SIG-M5 (cell line): ENCODE measurements at regions not wholly inside any gene's neighbourhood (a gene's known extent, or its start where the extent isn't known, plus 50 kb on each side); places are given as distances from the start of the nearest gene placed in this dataset.

ENCODE experiments used
- DNase-seq: peaks from one replicate; lab custom pipeline; 2025; lab: John Stamatoyannopoulos, UW

DNA sequence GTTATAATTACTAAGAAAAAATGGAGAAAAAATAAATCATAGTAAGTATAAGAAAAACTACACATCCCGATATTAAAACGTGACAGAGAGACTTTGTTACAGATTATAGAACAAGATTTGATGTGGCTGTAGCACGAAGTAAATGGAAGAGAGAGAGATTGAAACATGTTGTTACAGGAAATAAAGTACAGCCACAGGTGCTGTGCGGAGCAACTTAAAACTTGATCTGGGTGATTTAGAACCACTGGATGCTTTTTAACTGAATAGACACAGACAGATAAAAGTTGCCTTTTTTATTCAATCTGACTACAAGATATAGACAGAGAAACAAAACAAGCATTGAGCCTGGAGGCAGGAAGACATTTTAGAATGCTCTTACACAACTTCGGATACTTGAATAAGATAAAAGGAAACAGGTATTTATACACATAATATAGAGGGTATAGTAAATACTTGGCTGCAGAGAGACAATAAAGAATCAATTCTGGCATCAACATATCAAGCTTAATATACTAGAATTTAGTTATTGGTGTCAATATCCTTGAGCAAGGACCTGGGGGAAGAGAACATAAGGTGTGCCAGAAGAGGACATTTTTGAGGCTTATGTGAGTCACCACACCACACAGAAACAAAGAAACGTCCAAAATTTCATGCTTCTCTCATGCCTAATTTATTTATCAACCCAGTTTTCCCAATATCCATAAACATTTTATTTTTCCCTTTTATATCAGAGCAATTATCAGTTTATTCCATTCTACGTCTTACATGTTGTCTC lies 548.5 kb downstream of the SLITRK1 start:
- no peak for DNase-seq

DNA sequence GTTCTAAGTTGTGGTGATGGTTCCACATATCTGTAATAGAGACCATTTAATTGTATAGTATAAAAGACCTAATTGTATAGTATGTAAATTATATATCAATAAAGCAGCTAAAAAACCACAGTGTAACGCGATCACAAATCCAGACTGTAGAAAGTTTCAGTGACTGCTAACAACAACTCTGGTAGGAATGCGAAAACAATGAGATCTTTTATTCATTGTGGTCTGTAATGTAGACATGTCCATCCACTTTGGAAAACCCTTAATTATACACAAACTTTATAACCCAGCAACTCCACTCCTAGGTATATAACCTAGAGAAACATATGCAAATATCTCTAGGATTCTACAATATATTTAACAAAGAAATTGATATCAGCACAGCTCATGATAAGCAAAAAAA lies 549.5 kb downstream of the SLITRK1 start:
- DNase-seq: no peak

DNA sequence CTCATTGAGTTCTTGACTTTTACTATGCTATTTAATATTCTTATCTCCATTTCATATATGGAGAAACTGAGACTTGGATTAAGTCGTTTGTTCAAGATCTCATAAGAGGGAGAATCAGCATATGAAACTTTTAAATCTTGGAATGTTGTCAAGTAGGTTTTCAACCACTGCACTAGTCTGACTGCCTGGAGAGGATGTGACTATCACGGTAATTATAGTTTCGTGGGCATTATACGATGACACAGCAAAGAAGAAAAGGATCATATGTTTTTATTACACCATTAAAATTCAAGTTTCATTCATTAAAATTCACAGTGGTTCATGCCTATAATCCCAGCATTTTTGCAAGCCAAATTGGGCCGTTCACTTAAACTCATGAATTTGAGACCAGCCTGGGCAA lies 555.2 kb downstream of the SLITRK1 start:
- no peak for DNase-seq

DNA sequence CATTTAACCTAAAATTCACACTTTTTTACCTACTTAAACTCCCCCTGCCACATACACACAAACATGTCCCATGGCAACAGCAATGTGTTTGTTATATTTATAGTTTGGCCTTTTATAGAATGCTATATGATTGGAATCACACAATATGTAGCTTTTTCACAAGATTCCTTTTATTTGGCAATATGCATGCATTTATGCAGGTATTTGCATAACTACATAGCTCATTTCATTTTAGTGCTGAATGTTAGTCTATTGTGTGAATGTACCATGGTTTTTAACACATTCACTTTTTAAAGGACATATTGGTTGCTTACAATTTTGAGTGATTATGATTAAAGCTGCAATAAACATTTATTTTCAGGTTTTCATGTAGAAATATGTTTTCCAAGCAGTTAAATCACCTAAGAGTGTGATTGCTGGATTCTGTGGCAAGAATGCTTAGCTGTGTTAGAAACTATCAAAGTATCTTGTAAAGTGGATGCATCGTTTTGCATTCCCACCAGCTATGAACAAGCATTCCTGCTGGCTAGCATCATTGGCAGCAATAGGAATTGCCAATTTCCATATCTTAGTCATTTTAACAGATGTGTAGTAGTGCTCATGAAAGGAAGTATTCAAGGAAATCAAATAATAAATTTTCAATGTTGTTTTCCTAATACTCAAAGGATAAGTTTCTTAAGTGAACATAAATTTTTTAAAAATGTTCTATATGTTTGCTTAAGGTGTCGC lies 557.0 kb downstream of the SLITRK1 start:
- no peak for DNase-seq

DNA sequence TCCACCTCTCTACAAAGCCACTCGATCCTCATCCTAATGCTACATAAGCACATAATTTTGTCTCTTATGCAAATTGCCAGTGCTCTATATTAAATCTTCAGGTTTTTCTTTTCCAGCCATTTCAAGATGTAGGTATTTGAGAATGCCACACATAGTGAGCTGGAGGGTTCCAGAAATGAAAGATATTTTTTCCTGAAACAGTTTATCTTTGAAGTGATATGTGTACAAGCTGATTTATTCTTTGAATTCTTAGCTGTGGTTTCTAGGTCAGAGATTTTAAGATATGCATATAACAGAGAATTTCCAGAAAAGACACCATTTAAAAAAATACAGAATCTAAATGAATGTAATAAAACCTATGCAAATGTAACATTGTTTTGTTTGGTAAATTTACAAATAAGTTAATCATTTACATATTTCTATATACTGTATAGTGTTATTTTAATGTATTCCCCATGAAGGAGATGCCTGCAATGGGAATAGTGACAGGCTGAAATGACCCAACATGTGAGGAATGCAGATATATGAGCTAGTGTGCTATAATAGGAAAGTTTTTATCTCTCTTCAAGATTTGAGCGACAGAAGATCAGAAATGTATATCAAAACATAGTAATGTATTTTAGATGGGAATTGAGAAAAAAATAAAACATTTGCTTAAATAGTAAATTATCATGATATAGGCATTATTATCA lies 570.2 kb downstream of the SLITRK1 start:
- no peak for DNase-seq

DNA sequence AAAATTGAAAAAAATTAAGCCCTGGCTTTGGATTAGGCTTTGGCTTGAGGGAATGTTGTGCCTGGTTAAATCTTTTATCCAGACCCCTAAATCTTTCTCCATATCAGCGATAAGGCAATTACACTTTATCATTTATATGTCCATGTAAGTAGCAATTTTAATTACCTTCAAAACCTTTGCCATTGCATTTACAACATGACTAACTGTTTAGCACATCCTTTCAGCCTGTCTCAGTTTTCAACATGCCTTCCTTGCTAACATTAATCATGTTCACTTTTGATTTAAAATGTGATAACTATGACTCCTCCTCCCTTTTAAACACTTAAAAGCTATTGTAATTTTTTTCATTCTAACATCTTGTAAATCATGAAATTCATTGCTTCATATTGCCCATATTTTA lies 583.7 kb downstream of the SLITRK1 start:
- no peak for DNase-seq

DNA sequence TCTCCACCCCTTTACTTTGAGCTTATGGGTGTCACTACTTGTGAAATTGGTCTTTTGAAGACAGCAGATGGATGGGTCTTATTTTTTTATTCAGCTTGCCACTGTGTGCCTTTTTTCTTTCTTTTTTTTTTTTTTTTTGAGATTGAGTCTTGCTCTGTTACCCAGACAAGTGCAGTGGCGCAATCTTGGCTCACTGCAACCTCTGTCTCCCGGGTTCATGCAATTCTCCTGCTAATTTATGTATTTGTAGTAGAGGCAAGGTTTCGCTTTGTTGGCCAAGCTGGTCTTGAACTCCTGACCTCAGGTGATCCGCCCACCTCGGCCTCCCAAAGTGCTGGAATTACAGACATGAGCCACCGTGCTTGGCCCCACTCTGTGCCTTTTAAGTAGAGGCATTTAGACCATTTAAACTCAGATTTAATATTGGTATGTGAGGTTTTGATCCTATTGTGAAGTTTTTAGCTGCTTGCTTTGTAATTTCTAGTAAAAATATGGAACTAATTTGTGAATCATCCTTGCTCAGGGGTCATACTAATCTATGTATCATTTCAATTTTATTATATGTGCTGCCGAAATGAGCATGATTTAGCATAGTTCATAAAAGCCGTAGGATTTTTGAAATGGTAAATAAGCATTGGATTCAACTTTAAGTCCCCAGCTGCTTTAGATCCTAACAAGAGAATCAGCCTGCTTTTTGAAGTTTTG lies 584.5 kb downstream of the SLITRK1 start:
- no peak for DNase-seq

DNA sequence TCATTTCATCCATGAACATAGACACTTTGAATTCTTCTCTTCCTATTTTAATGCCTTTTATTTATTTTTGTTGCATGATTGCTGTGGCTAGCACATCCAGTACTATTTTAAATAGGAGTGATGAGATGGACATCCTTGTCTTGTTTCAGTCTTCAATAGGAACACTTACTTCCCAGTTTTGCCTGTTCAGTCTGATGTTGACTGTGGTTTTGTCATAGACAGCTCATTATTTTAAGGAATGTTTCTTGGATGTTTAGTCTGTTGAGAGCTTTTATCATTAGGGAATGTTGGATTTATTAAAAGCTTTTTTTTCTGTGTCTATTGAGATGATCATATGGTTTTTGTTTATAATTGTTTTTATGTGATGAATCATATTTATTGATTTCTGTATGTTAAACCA lies 586.6 kb downstream of the SLITRK1 start:
- no peak for DNase-seq

DNA sequence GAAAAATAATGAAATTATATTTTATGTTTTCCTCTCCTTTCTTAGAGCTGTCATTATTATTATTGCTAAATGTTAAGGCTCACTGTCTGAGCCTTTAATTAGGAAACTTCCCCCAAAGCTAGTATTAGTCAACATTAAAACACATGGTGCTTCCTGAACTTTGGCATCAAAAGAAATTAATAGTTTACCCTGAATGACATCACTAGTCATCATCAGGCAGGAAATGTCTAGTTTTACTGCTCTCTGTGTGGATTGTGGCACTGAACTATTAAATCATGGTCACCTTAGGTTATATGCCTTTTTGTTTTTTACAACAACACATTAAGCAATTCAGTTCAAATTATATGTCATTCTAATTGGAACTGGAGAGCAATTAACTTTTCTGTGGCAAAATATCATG lies 595.5 kb downstream of the SLITRK1 start:
- DNase-seq: no peak

DNA sequence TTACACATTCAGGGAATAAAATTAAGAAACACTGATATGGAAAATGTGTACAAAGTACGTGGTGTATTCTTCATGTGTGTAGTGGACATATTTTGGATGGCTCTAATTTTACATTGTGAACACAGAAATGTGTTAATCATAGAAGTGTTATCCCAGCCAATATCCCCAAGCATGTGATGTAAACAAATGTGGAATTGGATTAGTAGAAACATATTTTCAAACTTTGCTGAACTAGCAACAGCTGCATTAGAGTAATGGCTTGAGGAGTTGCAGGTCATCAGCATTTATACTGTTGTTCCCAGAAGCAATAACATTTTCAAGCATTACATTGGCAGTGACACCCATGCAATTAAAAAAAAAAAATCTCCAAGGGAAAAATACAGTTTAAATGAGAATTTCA lies 600.6 kb downstream of the SLITRK1 start:
- no peak for DNase-seq

DNA sequence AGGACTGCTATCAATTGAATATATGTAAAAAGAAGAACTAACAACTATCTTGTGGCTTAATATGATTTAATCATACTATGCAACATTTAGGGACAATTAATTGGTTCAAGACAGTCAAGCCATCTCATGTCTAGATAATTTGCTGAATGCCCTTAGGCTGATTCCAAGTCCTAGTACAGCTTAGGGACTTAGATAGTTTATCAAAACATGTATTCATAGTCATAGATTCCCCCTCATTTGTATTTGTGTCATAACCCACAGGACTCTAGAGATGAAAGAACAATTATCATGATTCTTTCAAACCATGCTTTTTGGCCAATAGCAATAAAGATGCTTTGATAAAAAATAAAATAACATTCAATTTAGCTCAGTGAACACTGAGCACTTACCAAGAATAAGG lies 607.6 kb downstream of the SLITRK1 start:
- no peak for DNase-seq

DNA sequence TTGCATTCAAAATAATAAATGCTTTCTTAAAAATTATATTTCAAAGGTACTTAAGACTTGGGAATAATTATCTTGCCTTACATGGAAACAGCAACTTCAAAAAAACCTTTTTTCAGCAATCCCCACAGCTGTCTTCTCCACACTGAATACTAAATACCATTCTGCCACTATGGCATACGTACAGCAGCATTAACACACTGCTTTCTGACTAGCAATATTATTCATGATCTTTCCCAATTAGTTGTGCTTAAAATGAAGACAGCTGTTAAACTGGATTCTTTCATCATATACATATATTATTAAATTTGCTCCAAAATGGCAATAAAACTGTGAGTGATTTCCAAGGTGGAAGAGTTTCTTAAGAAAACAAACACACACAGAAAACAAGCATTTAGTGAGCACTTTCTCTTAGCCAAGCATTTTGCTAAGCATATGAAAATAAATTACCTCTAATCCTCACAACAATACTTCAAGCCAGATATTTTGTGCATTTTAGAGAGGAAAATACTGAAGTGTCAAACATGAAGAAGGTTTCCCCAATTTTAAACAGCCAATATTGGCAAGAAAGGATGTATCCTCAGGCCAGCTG lies 609.5 kb downstream of the SLITRK1 start:
- no peak for DNase-seq

DNA sequence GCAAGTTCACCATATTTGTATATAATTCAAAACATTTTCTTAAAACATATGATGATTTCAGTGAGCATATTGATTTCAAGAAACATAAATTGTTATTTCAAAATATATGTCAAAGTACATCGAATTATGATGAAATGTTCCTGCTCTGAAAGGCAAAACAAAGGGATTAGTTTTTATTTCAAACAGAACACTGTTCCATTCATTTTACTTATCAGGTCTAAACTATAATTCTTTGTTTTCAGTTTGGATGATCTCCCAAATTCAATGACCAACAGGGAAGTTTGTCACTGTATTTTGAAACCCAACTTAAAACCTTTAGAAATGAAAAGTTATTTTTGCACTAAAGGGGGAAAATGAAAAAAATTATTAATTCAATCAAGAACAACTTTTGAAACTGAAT lies 610.2 kb downstream of the SLITRK1 start:
- DNase-seq: no peak

DNA sequence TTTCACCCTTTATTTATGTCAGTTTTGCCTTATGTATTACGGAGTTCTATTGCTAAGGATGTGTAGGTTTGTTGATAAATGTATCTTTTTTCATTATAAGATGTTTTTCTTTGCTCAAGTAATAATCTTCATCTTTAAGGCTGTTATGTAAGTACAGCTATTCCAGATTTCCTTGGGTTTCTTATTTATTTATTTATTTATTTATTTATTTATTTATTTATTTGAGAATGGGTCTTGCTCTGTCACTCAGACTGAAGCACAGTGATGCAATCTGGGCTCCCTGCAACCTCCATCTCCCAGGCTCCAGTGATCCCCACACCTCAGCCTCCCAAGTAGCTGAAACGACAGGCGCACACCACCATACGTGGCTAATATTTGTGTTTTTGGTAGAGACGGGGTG lies 617.0 kb downstream of the SLITRK1 start:
- DNase-seq: no peak

DNA sequence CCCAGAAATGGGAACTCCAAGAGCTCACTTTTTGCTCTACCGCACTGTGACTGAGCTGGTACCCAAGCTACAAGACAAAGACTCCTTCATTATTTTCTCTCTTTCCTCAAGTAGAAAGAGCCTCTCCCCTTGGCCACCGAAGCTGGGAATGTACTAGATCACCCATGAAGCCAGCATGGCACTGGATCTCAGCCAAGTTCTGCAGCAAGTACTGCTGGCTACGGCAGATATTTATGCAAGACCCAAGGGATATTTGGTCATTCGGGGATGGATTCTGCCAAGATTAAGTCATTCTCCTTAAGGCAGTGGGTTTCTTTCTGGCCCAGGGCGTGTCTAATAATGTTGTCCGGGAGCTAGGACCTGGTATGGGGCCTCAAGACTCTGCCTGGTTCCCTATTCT lies 633.5 kb downstream of the SLITRK1 start:
- DNase-seq: no peak

DNA sequence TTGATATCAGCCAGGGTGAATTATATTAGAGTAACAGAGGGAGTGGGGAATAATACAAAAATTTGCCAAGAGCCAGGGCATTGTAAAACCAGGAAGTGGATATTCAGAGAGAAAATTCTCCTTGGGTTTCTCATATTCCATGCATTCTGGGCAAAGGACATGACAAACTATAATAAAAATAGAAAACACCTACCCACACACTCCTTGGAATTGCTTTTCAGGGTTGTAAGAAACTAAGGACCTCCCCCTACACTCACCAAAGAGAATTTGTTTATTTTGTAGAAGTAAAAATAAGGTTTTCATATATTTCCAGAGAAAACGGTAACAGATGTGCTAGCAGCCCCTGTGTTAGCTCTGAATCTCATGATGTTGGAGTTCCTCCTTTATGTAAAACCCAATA lies 649.6 kb downstream of the SLITRK1 start:
- DNase-seq: no peak

DNA sequence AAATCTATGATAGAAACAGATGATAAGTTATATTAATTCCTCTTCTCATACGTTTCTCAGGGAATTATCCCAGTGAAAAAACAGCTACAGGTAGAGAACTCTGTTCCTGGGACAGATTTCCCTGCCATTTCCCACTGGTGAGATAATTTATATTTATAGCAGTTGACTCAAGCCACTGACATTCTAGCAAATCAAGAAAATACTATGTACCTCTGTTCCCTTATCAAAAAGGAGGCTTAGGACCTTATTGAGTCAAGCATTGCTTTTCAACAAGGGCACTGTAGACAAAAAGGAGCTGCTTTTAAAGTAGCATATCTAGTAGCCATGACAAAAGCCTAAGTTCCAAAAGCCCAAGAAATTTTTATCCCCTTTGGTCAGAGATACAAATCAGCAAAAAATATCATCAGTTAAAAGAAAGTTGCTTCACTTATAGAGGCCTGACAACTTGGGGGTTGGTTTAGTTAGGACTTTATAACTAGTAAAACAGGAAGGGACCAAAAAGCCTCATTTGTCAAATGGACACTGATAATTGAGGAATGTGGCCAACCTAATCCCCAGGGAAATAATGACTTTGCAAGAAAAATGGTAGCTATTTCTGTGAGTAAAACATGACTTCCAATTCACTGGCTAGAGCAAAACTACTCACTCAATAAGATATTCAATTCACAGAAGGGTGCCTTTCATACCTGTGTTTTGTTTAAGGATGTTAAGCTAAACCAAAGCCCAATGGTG lies 652.5 kb downstream of the SLITRK1 start:
- no peak for DNase-seq

DNA sequence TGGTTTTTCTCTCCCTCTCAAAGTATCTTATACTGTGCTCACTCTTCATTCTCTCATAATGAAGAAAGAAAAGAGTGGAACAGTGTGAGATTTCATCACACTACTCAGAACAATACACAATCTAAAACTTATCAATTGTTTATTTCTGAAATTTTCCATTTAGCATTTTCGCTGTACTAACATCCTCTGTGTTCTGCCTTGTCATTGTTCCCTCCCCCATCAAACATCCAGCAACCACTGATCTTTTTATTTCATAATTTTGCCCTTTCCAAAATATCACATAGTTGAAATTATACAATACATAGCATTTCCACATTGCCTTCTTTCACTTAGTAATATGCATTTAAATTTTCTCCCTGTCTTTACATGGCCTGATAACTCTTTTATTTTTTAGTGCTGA lies 658.7 kb downstream of the SLITRK1 start:
- no peak for DNase-seq

DNA sequence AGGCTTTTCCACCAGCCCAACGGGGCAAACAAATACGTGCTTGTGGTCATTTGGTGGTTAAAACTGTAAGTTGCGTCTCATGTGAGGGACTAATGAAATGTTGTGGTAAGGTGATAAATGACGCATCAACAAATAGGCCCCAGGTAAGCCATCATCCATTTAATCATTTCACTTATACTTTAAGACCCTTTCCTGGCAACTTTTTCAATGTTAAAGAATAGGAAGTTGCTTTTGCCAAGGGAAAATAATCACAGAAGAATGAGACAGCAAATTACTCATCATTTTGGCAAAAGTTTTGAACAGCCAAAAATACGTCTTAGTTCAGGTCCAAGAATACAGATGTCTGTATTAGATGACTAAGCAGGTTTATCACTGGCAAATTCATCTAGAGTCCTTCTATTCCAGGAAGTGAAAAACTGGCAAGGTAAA lies 660.4 kb downstream of the SLITRK1 start:
- no peak for DNase-seq

DNA sequence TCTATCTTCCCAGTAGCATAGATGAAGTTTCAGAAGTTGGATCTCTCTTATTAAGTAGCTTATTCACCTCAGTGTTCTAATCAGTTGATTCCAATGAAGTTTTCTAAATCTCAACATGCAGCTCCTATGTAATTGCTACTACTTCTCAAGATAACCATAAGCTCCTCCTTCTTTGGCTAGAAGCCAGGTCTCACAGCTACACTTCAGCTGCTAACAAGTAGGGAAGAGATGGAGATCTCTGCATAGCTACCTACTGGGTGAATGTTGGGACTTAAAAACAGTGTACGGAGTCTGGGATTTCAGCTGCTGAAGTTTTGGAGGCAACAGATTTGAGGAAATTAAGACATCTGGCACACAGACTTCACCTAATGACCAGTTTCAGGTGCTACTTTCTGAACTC lies 661.0 kb downstream of the SLITRK1 start:
- no peak for DNase-seq

DNA sequence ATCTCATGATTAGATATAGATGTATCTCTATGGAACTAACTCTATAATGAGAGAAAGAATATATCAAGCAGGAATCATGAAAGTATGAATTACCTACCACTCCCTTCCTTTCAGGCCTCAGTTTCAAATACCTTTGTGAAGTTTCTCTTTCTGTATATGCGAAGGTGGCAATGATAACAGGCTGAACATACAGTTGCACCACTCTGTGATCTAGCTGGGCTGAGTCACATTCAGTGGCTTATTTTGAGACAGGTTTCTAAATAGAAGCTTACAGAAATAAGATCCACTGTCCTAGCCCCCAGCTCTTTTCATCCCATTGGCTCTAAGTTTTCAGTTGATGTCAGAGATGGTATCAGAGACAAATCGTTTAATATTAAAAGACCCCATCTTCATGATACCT lies 662.0 kb downstream of the SLITRK1 start:
- no peak for DNase-seq
